Spinal cord (tissue), 9 donors: ENCODE measurements at regions not wholly inside any gene's neighbourhood (a gene's known extent, or its start where the extent isn't known, plus 50 kb on each side); places are given as distances from the start of the nearest gene placed in this dataset.
"Not testable (repeated sequence)": the region's sequence is repeated elsewhere in the genome, so short reads cannot be mapped to it uniquely, and the experiment has no call there.

ENCODE experiments used
- DNase-seq, 6 donors: peaks; one replicate each; pipeline versions ENCODE4 v3.0.0 to v3.0.0-alpha.2; 2013 to 2015; ENCODE audit warnings: low spot score in 6 of 6, low read depth in 4 of 6
- H3K27ac ChIP-seq: one replicate; pipeline ENCODE4 v1.5.1; 2013; ENCODE audit warnings: low read depth, low read length, control low read depth
- H3K27me3 ChIP-seq: one replicate; pipeline ENCODE4 v1.6.1; 2013; ENCODE audit warnings: low read length; ENCODE audit not compliant: control insufficient read depth, insufficient read depth
- H3K36me3 ChIP-seq: one replicate; pipeline ENCODE4 v1.6.1; 2013; ENCODE audit warnings: low read length; ENCODE audit not compliant: control insufficient read depth, insufficient read depth
- H3K4me1 ChIP-seq: one replicate; pipeline ENCODE4 v1.6.1; 2013; ENCODE audit warnings: low read length; ENCODE audit not compliant: control insufficient read depth, insufficient read depth
- H3K4me3 ChIP-seq: one replicate; pipeline ENCODE4 v1.5.1; 2013; ENCODE audit warnings: low read depth, low read length, control low read depth
- H3K9me3 ChIP-seq: one replicate; pipeline ENCODE4 v1.6.1; 2013; ENCODE audit warnings: low read length; ENCODE audit not compliant: control insufficient read depth, insufficient read depth
- WGBS: methylation state at CpG from one replicate; pipeline ENCODE4 v1.1.5; 2013; ENCODE audit warnings: missing lambda C conversion rate; ENCODE audit not compliant: insufficient coverage; 5-methylcytosine and 5-hydroxymethylcytosine counted together
- donor health status: healthy.

DNA sequence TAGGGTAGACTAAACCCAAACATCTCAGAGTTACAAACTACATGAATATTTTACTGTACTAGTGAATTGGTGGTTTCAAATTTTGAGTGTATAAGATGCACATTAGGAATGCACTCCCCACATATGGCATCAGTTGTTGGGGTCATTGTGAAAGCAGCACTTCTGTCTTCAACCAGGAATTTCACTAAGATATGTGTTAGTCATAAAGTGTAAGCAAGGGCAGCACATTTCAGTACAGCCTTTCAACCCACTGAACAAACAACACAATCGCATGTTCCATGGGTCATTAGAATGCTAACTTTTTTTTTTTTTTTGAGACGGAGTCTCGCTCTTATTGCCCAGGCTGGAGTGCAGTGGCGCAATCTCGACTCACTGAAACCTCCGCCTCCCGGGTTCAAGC is 164.1 kb upstream of the MAP2 start:
- 100% methylated on average over 1 of the region's 7 CpGs for WGBS
- no peak for DNase-seq

GRCh38 chr2:209260281-209260680 is 163.6 kb upstream of the MAP2 start:
- WGBS: no CpG with 5 or more reads among the region's 5 CpGs
- Histone ChIP-seq H3K27me3 (no peaks in the 10 kb centered on the region), H3K9me3 (no peaks in the 10 kb centered on the region), H3K36me3 (no peaks in the 10 kb centered on the region), H3K27ac (no peak overlapping the region), H3K4me1 (no peaks in the 10 kb centered on the region), H3K4me3 (no peak overlapping the region)
- no peak for DNase-seq

More for the DNA sequence above, 164.1 kb upstream of the MAP2 start:
- Histone ChIP-seq H3K27me3 (no peaks in the 10 kb centered on the region), H3K4me1 (no peaks in the 10 kb centered on the region), H3K36me3 (no peaks in the 10 kb centered on the region), H3K4me3 (no peak overlapping the region), H3K9me3 (no peaks in the 10 kb centered on the region), H3K27ac (no peak overlapping the region)

GRCh38 chr2:209261366-209262053 is 162.3 kb upstream of the MAP2 start:
- DNase-seq, H3K27me3 ChIP-seq, H3K36me3 ChIP-seq, H3K4me1 ChIP-seq, H3K4me3 ChIP-seq, H3K27ac ChIP-seq, H3K9me3 ChIP-seq: not testable (repeated sequence)
- 92% methylated on average over 16 of the region's 16 CpGs for WGBS

DNA sequence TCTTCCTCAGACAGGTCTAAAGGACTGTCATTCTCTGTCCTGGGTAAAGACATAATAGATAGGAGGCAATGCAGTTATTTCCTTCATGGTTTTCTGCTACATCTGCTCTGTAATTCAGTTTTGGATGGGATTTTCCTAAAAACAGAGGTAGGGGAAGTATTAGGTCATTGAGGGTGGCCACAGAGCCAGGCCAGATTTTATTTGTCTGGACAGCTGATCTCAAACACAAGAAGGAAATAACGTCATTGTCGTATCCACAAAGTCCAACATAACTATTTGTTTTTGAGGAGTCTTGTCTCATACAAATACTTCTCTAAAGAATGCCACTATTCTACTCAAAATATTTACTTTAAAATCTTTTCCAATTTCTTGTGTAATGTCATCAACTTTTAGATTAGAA is 154.8 kb upstream of the MAP2 start:
- Histone ChIP-seq H3K27ac (no peak overlapping the region), H3K27me3 (no peaks in the 10 kb centered on the region), H3K4me1 (no peaks in the 10 kb centered on the region), H3K9me3 (no peaks in the 10 kb centered on the region), H3K36me3 (no peaks in the 10 kb centered on the region), H3K4me3 (no peak overlapping the region)
- WGBS: no CpG with 5 or more reads among the region's 2 CpGs
- no peak for DNase-seq

- Histone ChIP-seq H3K9me3 (no peaks in the 10 kb centered on the region), H3K4me1 (no peaks in the 10 kb centered on the region), H3K36me3 (no peaks in the 10 kb centered on the region), H3K4me3 (no peak overlapping the region), H3K27me3 (no peaks in the 10 kb centered on the region), H3K27ac (no peak overlapping the region)
- no peak for DNase-seq
- WGBS: 78% methylated on average over 3 of the region's 3 CpGs
Observed at GRCh38 chr2:209276000-209276399, 147.8 kb upstream of the MAP2 start.

DNA sequence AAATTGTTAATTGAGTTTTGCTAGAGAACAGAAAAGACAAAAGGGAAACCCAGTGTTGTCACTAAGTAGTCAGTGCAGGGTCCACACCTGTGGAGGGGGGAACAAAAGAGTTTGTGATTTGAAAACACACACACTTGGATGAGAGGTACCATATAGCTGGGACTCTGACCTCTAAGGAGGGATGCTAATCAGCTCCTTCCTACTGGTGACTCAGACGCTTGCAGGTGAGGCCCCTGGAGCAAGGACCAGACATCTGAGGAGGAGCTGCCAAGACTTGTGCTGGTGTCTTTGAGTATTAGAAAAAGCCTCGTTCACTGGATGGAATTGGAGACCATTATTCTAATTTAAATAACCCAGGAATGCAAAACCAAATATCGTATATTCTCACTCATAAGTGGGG is 146.4 kb upstream of the MAP2 start:
- H3K4me1 ChIP-seq: no peaks in the 10 kb centered on the region
- no peaks in the 10 kb centered on the region for H3K27me3 ChIP-seq
- no peaks in the 10 kb centered on the region for H3K36me3 ChIP-seq
- no peak overlapping the region for H3K4me3 ChIP-seq
- no CpG with 5 or more reads among the region's 3 CpGs for WGBS
- H3K27ac ChIP-seq: no peak overlapping the region
- H3K9me3 ChIP-seq: no peaks in the 10 kb centered on the region
- no peak for DNase-seq

- Histone ChIP-seq H3K4me1 (no peaks in the 10 kb centered on the region), H3K36me3 (no peaks in the 10 kb centered on the region), H3K27ac (no peak overlapping the region), H3K27me3 (no peaks in the 10 kb centered on the region), H3K4me3 (no peak overlapping the region), H3K9me3 (no peaks in the 10 kb centered on the region)
- 94% methylated on average over 2 of the region's 2 CpGs for WGBS
- DNase-seq: no peak
Observed at GRCh38 chr2:209298601-209299000, 125.2 kb upstream of the MAP2 start.

GRCh38 chr2:209299478-209299877 is 124.4 kb upstream of the MAP2 start:
- not testable (repeated sequence) for DNase-seq, H3K27me3 ChIP-seq
- 100% methylated on average over 4 of the region's 11 CpGs for WGBS

DNA sequence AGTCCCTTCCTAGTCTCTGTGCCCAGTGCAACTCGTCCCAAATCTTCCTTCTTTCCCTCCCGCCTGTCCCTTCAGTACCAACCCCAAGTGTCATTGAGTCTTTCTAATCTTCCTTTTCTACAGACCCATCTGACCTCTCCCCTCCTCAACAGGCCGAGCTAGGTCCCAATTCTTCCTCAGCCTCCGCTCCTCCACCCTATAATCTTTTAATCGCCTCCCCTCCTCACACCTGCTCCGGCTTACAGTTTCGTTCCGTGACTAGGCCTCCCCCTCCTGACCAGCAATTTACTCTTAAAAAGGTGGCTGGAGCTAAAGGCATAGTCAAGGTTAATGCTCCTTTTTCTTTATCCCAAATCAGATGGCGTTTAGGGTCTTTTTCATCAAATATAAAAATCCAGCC is 123.1 kb upstream of the MAP2 start:
- WGBS: 95% methylated on average over 4 of the region's 9 CpGs

More at GRCh38 chr2:209299478-209299877, 124.4 kb upstream of the MAP2 start:
- not testable (repeated sequence) for H3K4me3 ChIP-seq, H3K4me1 ChIP-seq, H3K36me3 ChIP-seq, H3K9me3 ChIP-seq, H3K27ac ChIP-seq

GRCh38 chr2:209305026-209305425 is 118.8 kb upstream of the MAP2 start:
- DNase-seq: peak in 2 of 6 donors; percentile 2 to 72
- Histone ChIP-seq H3K9me3 (no peaks in the 10 kb centered on the region), H3K4me1 (no peaks in the 10 kb centered on the region), H3K27me3 (no peaks in the 10 kb centered on the region), H3K36me3 (no peaks in the 10 kb centered on the region), H3K4me3 (no peak overlapping the region), H3K27ac (no peak overlapping the region)
- WGBS: no CpG with 5 or more reads among the region's 2 CpGs

More for the DNA sequence above, 123.1 kb upstream of the MAP2 start:
- H3K9me3 ChIP-seq, H3K4me1 ChIP-seq, H3K27me3 ChIP-seq, H3K27ac ChIP-seq, H3K4me3 ChIP-seq, DNase-seq, H3K36me3 ChIP-seq: not testable (repeated sequence)
